Fibroblast of pulmonary artery (primary cell): ENCODE measurements at regions not wholly inside any gene's neighbourhood (a gene's known extent, or its start where the extent isn't known, plus 50 kb on each side); places are given as distances from the start of the nearest gene placed in this dataset.

Experiments
- DNase-seq: peaks from one replicate; pipeline ENCODE4 v3.0.0-alpha.2; 2010; ENCODE audit warnings: low read depth
- H3K4me3 ChIP-seq: replicated peaks from 2 replicates; pipeline ENCODE4 v1.5.1; 2011; ENCODE audit warnings: low read depth, mild to moderate bottlenecking, control low read depth, low read length, moderate library complexity
- CTCF ChIP-seq: IDR thresholded peaks from 2 replicates; pipeline ENCODE4 v1.5.1; 2011; ENCODE audit warnings: mild to moderate bottlenecking, control low read depth, low read length, inconsistent platforms; ENCODE audit errors: missing control alignments

- no peak for TF ChIP-seq CTCF
- DNase-seq = no peak
- no peak overlapping the region for H3K4me3 ChIP-seq
Observed at GRCh38 chrX:43581167-43581566, 74.9 kb upstream of the MAOA start.

GRCh38 chrX:43581888-43582539 lies 74.1 kb upstream of the MAOA start:
- H3K4me3 ChIP-seq = no peak overlapping the region
- TF ChIP-seq CTCF = no peak

GRCh38 chrX:43582540-43582913 lies 73.6 kb upstream of the MAOA start:
- TF ChIP-seq CTCF = no peak
- no peak for DNase-seq
- H3K4me3 ChIP-seq = no peak overlapping the region

More at GRCh38 chrX:43581888-43582539, 74.1 kb upstream of the MAOA start:
- peak; percentile 34 for DNase-seq

GRCh38 chrX:43585922-43586321 lies 70.2 kb upstream of the MAOA start:
- no peak for DNase-seq
- TF ChIP-seq CTCF = no peak
- H3K4me3 ChIP-seq = no peak overlapping the region

- no peak for TF ChIP-seq CTCF
- H3K4me3 ChIP-seq = no peak overlapping the region
- no peak for DNase-seq
Observed at GRCh38 chrX:43586830-43587229, 69.3 kb upstream of the MAOA start.

- TF ChIP-seq CTCF = no peak
- peak; percentile 80 for DNase-seq
- no peak overlapping the region for H3K4me3 ChIP-seq
Observed at GRCh38 chrX:43589735-43590134, 66.4 kb upstream of the MAOA start.

GRCh38 chrX:43590150-43590549 lies 65.9 kb upstream of the MAOA start:
- H3K4me3 ChIP-seq = no peak overlapping the region
- peak; percentile 68 for DNase-seq
- no peak for TF ChIP-seq CTCF
